DMS 273 treated with DMSO at 0.1 percent for 48 hours (cell line): ENCODE measurements at regions not wholly inside any gene's neighbourhood (a gene's known extent, or its start where the extent isn't known, plus 50 kb on each side); places are given as distances from the start of the nearest gene placed in this dataset.

ENCODE experiments used
- DNase-seq: peaks from one replicate; lab custom pipeline; 2025; lab: John Stamatoyannopoulos, UW

DNA sequence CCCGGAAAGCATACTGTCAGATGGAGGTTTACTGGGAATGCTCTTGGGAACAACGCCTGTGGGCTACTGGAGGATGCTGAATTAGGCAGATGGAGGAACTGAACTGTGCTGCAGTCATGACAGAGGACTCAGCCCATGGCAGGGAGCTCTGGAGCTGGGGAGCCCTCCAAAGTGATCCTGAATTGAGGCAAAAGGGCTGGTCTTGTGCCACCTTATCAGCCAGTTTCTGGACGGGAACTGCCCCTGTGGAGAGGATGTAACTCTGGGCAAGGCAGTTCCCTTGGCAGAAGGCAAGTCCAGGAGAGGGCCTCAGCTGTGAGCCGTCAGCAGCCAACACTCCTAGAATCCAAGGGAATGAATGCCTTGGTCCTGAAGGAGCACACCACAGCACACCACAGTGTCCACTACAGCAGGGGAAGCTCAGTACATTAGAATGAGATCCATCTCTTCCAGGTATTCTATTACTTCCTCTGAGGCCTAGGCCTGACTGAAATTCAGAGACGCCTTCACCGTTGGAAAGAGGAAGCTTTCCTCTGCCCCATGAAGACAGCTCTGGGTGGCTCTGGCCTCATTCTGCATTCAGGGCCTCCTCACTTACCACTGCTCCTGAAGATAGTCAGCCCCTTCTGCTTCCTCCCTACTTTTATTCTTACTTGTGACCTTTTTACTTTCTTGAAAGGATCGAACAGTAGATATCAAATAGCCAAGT lies 139.6 kb upstream of the GPR26 start:
- no peak for DNase-seq

DNA sequence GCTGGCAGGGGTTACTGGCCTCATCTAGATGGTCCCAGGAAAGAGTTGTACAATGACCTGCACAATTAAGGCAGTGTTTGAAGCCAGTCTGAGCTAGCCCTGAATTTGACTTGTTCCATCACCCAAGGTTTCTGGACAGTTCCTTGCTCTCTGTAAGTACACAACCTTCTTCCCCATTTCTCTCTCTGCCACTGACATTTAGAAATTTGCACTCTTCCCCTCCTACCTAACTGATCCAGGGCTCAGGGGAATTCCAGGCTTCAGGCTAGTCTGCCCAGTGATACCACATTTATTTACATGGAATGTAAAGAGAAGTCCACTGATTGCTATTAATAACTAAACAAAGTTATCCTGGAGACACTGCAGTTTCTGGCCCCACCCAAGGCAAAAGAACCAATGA lies 139.0 kb upstream of the GPR26 start:
- no peak for DNase-seq

DNA sequence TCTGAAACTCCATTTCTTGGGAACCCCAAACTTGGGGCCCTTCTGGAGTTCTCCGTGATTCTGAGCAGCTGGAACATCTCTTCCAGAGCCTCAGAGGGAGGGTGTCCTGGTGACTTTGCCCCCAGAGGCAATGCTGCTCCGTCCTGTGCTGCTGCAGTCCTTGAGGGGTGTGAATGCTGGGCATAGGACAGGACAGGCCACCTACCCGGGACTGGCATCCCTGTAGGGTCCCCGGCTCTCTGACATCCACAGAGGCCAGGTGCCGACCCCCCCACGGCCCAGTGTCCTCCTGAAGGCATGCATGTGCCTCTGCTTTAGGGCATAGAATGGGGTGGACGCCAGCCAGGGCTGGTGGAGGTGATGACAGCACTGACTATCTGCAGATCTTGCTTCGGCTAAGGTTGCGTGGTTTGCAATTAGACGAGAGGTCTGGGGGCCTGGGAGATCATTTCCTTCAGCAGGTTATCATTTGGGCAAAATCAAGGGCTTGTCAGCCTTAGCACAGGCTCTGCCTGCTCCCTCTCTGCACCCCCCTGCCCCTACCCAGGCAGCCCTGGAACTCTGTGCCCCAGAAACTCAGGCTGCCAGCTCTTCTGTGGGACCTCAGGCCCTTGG lies 136.9 kb upstream of the GPR26 start:
- DNase-seq, result no peak

DNA sequence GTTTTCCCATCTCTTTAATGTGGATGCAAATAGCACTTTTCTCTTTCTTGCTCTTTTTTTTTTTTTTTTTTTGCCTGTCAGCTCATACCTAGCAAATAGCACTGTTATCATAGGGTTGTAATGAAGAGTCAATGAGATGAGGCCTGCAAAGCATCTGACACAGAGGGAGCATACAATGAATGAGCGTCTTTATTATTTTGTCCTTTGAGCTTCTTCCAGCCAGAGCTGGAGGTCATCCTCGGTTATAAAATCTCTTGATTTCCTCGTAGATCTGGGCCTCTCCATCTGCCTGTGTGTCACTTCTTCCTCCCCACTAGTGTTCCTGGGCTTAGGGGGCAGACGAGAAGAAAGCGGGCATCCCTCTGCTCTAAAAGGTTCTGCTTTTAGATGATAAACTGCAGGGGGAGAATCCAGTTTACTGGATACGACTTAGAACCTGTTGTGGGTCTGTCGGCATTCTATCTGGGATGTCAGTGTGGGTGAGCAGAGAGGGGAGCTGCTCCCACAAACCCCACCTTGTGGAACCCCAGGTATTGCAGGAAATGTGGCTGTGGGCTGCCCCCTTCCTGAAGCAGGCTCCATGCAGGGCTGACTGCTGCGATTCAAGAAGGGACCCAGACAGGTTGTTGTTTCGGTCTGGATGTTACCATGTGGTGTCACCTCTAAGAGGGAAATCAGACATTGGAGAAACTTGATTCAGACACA lies 135.8 kb upstream of the GPR26 start:
- no peak for DNase-seq

DNA sequence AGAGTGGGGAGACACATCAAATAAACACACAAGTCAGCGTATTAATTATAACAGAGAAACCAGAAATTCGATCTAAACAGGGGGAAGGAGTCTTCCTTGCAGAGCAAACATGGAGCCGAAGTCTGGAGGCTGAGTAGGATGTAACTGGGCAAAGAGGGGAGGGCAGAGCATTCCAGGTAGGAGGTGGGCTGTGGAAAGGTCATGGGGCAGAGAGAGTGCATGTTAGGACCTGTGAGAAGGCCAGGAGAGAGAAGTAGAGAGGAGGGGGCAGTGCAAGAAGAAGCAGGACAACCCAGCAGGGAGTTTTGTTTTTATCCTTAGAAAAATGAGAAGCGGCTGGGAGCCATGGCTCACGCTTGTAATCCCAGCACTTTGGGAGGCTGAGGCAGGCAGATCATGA lies 130.8 kb upstream of the GPR26 start:
- no peak for DNase-seq

DNA sequence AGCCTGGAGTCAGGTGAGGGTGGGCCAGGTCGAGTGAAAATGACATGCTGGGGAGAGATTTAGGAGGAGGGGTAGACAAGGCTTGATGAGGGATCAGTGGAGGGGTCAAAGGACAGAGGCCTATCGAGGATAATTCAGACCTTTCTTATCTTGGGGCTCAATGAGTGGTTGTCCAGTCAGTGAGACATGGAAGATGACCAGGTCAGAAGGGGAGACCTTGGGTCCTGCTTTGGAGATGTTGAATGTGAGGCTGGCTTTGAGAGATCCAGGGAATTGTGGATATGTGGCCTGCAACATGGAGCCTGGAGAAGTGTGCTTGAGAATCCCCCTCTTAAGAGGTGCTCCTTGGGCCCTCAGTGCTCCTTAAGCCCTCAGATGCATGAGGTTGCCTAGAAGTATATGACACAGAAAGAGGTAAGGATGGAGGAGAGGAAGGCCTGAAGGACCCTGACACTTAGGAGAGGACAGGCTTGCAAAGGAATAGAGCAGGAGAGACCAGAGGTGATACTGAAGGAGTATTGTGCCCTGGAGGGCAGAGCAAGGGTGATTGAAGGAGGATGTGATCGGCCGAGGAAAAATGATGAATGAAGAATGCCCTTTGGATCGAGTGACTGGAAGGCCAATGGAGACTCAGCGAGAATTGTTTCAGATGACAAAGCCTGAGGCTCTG lies 129.8 kb upstream of the GPR26 start:
- DNase-seq, result no peak

DNA sequence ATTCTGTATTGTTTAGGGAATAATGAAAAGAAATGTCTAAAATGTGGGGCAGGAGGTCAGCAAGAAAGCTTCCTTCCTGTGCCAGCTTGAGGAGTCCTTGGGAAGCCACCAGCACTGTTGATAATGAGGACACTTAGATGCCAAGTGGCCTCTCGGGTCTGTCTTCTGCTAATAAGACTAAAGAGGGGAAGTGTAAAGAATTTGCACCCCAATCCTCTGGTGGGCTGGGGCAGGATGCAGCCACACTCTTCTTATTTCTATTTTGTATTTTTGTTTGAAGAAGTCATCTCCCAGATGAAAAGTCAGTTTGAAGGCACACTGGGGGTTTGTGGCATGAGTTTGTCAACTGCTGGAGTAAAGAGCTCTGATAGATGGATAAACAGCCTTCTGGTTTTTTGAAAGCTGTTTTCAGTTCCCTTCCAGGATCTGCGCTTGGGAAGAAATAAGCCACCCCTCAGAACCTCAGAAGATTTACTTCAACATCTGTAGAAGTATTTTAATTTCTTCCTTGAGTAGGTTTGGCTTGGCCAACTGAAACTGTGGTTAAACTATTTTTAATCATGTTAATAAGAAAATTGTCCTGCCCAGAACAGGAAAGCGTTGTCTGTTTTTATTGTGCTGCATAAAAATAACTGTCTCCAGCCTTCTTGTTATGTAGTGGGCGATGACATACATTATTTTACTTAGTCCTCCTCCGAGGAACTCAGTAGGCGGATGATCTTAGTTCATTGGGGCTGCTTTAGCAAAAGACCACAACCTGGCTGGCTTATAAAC lies 128.8 kb upstream of the GPR26 start:
- no peak for DNase-seq

DNA sequence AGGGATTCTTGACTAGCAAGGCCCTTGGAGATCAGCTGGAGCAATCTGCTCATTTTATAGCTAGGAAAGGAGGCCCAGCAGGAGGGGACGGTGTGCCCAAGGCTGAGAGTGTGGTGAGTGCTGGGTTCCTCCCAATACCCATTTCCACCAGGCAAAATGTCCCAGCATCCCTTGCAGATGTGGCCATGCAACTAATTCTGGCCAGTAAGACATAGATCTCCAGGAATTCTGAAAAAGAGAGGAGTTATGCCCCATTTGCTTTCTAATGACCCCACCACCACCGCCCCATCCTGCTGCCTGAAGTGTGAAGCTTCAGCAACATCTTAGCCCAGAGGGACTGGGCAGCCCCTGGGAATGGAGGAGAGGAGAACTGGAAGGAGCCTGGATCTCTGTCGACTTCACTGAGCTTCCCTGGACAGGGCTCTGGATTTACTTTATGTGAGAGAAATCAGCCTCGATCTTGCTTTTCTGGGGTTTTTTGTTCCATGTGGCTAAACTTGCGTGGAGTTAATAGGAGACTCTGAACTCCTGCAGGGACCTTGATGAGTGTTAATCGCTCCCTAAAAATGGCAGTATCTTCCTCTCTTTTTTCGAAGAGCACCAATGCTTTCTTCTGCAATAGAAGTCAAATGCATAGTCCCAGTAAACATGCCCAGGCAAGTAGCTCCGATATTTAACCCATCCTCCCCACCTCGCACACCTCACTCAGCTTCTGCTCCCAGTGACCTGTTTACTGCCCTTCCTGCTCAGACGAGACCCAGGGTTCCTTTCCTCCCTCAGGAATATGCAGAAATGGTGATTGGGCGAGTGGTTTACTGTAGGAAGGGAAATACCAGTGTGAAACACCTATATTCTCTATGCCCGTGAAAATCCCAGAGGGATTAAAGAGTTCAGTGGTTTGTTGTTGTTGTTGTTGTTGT lies 127.5 kb upstream of the GPR26 start:
- no peak for DNase-seq

DNA sequence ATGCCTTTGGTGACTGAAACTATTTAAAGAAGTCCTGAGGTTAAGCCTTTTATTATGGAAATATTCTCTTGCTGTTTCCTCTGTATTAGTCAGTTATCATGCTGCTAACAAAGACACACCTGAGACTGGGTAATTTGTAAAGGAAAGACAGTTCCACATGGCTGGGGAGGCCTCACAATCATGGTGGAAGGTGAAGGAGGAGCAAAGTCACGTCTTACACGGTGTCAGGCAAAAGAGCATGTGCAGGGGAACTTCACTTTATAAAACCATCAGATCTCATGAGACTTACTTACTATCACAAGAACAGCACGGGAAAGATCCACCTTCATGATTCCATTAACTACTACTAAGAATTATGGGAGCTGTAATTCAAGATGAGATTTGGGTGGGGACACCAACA lies 121.2 kb upstream of the GPR26 start:
- no peak for DNase-seq

DNA sequence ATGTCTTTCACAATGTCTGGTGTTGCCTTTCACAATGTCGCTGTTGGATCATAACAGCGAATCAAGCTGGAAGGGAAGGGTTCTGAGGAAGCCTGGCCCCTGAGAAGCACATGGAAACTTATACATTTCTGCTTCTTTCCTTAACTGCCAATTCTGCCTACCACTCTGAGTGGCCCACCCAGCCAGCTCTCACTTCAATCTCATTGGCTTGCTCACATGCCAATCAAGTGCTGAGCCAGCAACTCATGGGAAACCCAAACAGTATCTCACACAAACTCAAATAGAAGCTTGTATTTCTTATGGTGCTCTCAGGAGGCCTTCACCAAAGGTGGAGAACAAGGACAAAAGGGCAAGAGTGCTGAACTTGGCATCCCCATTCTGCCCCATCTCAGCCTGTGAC lies 117.4 kb upstream of the GPR26 start:
- DNase-seq, result no peak

DNA sequence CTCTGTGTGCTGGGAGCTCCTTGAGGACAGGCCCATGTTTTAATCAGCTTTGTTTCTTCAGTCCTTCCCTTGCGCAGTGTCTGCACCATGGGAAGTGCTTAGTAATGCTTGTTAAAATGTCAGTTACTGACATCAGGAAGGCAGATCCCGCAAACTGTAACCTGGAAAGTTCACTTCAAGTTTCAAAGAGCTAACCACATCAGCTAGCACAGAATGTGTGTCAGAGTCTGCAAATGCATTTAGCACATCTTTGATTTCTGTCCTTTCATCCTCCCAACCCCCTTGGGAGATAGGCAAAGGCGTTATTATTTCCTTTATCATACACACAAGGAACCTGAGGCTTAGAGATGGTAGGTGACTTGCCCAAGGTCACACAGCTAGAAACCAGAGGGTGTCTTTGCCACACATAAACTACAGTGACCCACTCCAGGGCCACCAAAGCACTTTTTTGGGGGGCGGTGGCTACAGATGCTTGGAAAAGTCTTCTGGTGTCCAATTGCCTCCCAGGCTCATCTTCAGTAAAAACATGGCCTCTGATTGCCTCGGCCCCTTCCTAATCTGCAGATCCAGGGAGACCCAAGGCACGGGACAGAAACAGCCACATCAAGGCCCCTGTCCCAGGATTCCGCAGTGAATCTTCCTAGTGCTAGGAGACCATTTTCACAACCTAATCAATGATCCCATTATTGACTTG lies 116.2 kb upstream of the GPR26 start:
- no peak for DNase-seq

DNA sequence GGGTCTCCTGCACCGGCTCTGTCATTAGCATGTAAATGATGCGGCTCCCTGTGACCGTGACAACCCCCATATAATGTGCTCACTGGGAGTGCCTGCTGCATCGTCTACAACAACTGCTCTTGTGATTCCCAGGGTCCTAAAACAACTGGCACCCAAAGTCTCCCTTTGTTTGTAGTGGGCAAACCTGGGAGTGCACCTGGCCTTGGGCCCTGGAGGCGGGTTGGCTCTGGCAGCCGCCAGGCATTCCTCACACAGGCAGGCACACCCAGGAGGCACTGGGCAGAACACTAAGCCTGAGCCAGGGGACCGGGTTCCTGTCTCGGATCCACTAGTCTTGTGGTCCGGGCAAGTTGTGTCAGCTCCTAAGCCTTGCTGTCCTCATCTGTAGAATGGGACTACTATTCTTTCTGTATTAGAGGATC lies 115.5 kb upstream of the GPR26 start:
- no peak for DNase-seq

DNA sequence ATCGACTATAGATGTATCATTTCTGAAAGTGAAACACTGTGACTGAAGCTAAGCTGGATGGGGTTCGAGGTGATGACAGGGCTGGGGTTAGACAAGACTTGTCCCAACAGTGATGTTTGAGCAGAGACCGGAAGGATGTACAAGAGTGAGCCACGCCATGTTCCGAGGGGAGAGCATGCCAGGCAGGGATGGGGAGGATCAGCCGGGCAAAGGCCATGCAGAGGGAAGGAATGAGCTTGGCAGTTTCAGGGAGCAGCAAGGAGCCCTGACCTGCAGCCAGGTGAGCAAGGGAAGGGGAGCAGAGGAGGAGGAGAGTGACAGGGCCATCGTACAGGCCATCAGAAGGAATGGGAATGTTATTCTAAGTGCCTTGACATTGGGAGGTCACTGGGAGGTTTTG lies 114.9 kb upstream of the GPR26 start:
- DNase-seq, result no peak

DNA sequence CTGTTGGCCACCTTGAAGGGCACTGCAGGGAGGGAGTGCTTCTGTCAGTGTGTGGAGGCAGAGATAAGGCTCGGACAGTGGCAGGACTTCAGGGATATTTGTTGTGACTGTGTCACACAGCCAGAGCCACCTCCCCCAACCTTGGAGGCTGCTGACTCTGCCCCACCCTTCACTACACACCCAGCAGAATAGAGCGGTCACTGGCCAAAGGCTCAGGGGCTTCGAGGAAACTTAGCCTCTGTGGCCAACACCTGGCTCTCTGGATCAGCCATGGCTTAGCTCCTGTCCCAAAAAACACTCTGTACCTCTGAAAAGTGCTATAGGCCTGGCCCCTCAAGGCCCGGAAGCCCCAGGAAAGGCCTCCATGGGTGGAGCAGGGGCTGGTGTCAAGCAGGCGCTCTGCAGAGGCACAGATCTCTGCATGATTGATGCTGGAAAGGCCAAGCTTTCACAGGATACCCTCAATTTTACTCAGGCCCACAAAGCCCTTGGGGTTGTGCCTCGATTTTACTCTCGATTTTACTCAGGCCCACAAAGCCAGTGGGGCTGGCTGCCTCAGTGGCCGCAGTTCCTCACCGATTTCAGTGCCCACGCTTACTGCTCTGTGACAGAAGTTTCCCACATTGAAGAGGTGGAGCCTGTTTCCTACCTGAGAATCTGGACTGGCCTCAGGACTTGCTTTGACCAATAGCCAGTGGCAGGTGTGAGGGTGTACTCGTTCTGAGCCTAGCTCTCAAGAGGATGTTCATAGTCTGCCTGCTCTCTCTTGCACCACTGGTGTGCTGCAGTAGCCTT lies 113.2 kb upstream of the GPR26 start:
- no peak for DNase-seq

DNA sequence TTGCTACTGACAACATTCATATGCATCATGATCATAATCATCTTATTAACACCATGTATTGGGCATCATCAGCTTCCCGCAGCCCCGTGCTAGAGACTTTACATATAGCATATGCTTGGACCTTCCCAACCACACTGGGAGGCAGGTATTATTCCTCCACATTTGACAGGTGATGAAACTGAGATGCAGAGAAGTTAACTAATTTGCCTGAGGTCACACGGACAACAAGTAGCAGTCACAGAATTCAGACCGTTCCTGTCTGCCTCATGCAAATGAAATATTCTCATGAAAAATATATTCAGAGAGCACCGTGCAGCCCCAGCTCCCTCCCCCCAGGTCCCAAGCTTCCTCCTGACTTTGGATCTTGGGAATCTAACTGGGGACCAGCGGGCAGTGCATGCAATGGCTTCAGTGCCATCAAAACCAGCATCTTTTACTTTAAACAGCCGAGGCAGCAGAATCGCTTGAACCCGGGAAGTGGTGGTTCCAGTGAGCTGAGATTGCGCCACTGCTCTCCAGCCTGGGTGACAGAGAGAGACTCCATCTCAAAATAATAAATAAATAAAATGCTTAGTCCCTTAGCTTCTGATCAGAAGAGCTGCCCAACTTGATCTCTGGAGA lies 112.2 kb upstream of the GPR26 start:
- DNase-seq, result no peak

DNA sequence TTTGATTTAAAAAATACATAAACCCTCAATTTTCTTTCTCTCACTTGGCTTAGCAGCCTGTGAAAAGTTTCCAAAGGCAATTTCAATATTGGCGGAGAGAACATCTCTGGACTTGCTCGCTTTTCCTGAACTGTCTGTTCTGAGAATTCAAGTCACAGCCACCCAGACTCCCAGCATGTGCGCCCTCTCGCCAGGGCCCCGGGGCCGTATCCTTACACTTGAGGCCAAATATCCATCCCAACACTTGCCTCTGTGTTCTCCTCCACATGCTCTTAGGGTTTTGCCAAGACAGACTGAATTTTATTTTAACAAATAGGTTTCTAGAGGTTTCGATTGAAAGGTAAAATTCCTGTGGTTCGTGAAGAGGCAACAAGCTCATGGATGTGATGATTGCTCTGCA lies 111.5 kb upstream of the GPR26 start:
- DNase-seq, result no peak

DNA sequence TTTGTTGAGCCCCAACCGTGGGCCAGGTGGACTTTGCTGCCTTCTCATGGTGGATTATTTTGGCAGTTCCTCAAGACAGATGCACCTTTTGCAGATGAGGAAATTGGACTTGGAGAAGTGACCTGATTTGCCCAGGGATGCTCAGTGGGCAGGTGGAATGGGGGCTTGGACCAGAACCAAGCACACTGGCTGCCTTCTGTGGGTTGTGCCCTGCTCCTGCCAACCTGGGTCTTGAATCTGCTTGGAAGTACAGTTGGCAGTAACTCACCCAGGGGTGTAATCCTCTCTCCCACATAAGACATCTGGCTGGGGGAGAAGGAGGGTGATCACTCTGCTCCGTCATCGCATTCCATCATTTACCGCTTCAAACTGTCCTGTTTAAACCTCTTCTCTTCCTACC lies 110.5 kb upstream of the GPR26 start:
- no peak for DNase-seq

DNA sequence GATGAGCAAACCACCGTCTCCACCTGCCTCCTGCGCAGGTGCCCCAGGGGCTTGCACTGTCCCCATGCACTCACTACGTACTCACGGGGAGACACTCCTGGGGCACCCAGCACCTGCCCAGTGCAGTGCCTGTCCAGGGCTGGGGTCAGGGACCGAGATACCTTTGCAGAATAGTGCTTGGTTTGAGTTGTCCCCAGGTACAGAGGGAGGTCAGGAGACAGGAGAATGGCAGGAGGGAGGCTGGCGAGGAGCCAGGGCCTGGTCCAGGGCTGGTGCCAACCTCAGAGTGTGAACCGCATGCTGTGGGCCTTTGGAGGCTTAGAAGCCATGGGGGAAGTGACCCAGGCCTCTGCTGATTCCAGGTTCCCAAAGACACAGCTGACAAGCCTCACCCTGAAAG lies 110.1 kb upstream of the GPR26 start:
- DNase-seq, result no peak

DNA sequence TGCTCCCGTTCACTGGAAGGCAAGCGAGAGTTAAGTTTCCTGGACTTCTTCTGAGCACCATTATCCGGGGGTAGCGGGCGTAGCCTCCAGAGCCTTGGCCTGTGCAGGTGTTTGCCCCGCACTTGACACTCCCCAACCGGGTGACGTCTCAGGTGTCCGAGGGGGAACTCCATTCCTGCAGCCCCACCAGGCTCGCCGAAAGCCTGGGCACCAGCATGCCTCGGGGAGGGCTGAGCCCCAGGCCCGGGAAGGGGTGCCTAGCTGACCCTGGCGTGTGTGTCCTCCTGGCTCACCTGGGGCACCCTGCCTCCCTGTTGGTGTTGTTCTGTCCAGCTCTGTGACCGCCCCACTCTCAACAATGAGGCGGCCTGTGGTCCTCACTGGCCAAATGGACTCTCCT lies 109.4 kb upstream of the GPR26 start:
- no peak for DNase-seq
